H1 (cell line): ENCODE measurements at regions not wholly inside any gene's neighbourhood (a gene's known extent, or its start where the extent isn't known, plus 50 kb on each side); places are given as distances from the start of the nearest gene placed in this dataset.

Source experiments
- CHD1 ChIP-seq: IDR thresholded peaks from 2 replicates; pipeline ENCODE4 v1.6.1; 2012; ENCODE audit warnings: low read depth, low read length, improper control_type of control experiment
- EP300 ChIP-seq, 2 experiments: IDR thresholded peaks; 1 replicate in 1 of 2; 2 replicates in 1 of 2; pipeline ENCODE4 v1.6.1; 2011 to 2012; ENCODE audit warnings: low read depth in 2 of 2, low read length in 2 of 2, mild to moderate bottlenecking in 2 of 2, borderline replicate concordance in 1 of 2, inconsistent platforms in 1 of 2, moderate library complexity in 1 of 2
- KDM1A ChIP-seq: fragments of 200-600, 300-600 bp; sonication (generic); IDR thresholded peaks from 2 replicates; pipeline ENCODE4 v1.7.1; 2016; ENCODE audit warnings: mild to moderate bottlenecking, low read length, borderline replicate concordance
- KDM5A ChIP-seq: fragments of 200-600 bp; IDR thresholded peaks from 2 replicates; pipeline ENCODE4 v1.7.1; 2012; ENCODE audit warnings: mild to moderate bottlenecking, low read length, inconsistent platforms, mixed read lengths
- MAX ChIP-seq: IDR thresholded peaks from 2 replicates; pipeline ENCODE4 v1.6.1; 2012; ENCODE audit warnings: inconsistent platforms
- NRF1 ChIP-seq: IDR thresholded peaks from 2 replicates; pipeline ENCODE4 v1.6.1; 2011; ENCODE audit warnings: mild to moderate bottlenecking, low read depth, low read length, improper control_type of control experiment
- PHF8 ChIP-seq: fragments of 200-600 bp; sonication (generic); conservative IDR thresholded peaks from 2 replicates; pipeline ENCODE4 v1.7.1; 2012; ENCODE audit warnings: low read depth, mild to moderate bottlenecking, inconsistent platforms, low read length, moderate library complexity
- TCF12 ChIP-seq: IDR thresholded peaks from 2 replicates; pipeline ENCODE4 v1.6.1; 2011; ENCODE audit warnings: low read depth, mild to moderate bottlenecking, low read length

GRCh38 chr9:16045651-16046280 is 492.9 kb downstream of the CCDC171 start (continued):
- TF ChIP-seq MAX (no peak), KDM1A (no peak), TCF12 (no peak), KDM5A (no peak), CHD1 (no peak), NRF1 (no peak), PHF8 (no peak), EP300 (IDR thresholded peaks at IDR 0.05; ENCODE audit: borderline replicate concordance in 1 of 2, low read depth in 2 of 2, low read length in 2 of 2) (no peak)
- TF ChIP-seq, all 59 proteins: peak for 0
